Activated CD4-positive, alpha-beta T cell treated with anti-CD3 and anti-CD28 coated beads, Interleukin-2, amount 50 U/mL, for 24 hours (primary cell): ENCODE measurements at regions not wholly inside any gene's neighbourhood (a gene's known extent, or its start where the extent isn't known, plus 50 kb on each side); places are given as distances from the start of the nearest gene placed in this dataset.

Experiments
- DNase-seq, 2 donors: peaks; one replicate each; pipeline ENCODE4 v3.0.0-alpha.2; 2020; ENCODE audit warnings: low read depth in 1 of 2, low spot score in 1 of 2

DNA sequence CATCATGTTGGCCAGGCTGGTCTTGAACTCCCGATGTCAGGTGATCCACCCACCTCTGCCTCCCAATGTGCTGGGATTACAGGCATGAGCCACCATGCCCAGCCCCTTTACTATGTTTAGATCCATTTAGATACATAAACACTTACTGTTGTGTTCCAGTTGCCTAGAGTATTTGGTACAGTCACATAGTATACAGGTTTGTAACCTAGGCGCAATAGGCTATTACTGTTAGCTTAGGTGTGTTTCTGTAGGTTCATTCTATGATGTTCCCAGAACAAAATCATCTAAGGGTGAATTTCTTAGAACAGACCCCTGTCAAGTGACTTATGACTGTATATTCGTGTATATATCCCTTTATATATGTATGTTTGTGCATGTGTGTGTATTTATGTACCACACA is 61.8 kb downstream of the MYCN start:
- no peak for DNase-seq

- no peak for DNase-seq
Measured at GRCh38 chr2:16000642-16001041, 60.3 kb downstream of the MYCN start.

GRCh38 chr2:15999596-16000469 is 59.5 kb downstream of the MYCN start:
- no peak for DNase-seq

DNA sequence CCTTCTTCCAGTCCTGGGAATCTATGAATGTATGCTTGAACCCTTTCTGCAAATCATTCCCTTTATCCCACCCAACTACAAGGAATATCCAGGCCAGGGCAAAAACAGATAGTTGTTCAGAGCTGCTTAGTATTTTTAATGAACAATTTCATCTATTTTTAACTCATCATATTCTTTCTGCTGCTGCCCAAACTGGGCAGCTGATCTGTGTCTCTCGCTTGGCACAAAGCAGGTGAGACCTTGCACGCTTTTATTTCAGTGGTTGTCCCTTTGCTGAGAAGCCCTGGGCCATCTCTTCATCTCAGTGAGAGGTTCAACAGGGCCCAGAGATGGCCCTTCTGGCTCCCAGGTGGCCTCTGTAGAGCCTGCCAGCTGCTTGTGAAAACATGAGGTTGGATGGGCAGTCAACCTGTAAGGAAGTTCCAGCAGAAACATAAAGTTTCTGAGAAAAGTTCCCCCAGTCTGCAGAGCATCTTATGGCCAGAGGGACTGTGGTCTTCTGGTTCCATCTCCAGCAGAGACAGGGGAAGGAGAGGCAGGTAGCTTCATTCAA is 57.5 kb downstream of the MYCN start:
- no peak for DNase-seq

DNA sequence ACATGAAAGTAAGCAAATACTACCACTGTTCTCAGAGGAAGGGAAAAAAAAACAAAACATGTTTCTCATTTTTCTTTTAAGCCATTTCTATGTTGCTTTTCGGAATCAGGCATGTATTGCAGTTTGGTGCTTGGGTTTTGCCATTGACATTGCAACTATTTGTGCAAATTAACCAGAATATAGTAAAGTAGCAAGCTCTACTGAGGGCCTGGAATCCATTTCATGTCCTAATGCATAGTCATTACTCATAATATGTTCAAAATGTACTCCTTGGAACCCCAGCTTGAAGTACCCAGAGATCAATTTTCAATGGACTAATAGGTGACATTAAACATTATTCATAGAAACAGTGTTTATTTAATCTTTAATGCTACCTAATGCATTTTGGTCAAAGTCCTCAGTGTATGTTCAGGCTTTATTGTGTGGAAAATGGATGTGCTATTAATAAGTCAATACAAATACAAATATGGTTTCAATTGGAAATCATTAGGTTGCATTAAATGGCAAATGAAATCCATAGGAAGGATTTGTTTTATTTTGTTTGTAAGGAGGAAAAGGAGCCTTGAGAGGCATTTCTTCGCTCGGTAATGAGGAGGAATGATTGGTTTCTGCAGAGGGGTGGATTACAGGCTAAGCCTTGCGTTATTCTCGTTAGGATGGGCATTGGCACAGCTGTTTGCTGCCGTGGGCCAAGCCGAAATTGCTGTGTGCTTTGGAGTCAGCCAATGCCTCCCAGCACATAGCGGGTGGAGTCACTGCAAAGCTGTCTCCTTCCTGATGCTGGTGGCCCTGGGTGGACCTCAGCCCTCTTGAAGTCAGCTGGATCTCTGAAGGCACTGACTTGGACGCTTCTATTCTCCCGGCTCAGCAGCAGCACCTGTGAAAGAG is 56.4 kb downstream of the MYCN start:
- no peak for DNase-seq
